Karpas-422 (cell line): ENCODE measurements at regions not wholly inside any gene's neighbourhood (a gene's known extent, or its start where the extent isn't known, plus 50 kb on each side); places are given as distances from the start of the nearest gene placed in this dataset.

ENCODE experiments used
- DNase-seq: peaks from one replicate; pipeline ENCODE4 v3.0.0-alpha.2; 2015
- H2AFZ ChIP-seq: fragments of 200-600 bp; sonication (generic); 2 replicates; pipeline ENCODE4 v1.6.1; 2014; ENCODE audit warnings: antibody characterized with exemption, low read length, mixed read lengths
- H3K27ac ChIP-seq: fragments of 200-600 bp; sonication (generic); 2 replicates; pipeline ENCODE4 v1.5.1; 2014; ENCODE audit warnings: mild to moderate bottlenecking, low read length, moderate library complexity
- H3K27me3 ChIP-seq: fragments of 200-600 bp; sonication (generic); 2 replicates; pipeline ENCODE4 v1.6.1; 2014; ENCODE audit warnings: low read length, mixed read lengths
- H3K36me3 ChIP-seq: fragments of 200-600 bp; sonication (generic); 2 replicates; pipeline ENCODE4 v1.6.1; 2014; ENCODE audit warnings: low read length, mixed read lengths; ENCODE audit not compliant: insufficient read depth
- H3K4me1 ChIP-seq: fragments of 200-600 bp; sonication (generic); 2 replicates; pipeline ENCODE4 v1.6.1; 2014; ENCODE audit warnings: mild to moderate bottlenecking, low read length, mixed read lengths
- H3K4me2 ChIP-seq: fragments of 200-600 bp; sonication (generic); 2 replicates; pipeline ENCODE4 v1.6.1; 2014; ENCODE audit warnings: low read length, low read depth, mild to moderate bottlenecking; ENCODE audit not compliant: poor library complexity, severe bottlenecking
- H3K4me3 ChIP-seq: fragments of 200-600 bp; sonication (generic); 2 replicates; pipeline ENCODE4 v1.5.1; 2014; ENCODE audit warnings: mild to moderate bottlenecking, antibody characterized with exemption, low read length, mixed read lengths
- H3K79me2 ChIP-seq: fragments of 200-600 bp; sonication (generic); 2 replicates; pipeline ENCODE4 v1.6.1; 2014; ENCODE audit warnings: mild to moderate bottlenecking, low read length, mixed read lengths
- H3K9ac ChIP-seq: fragments of 200-600 bp; sonication (generic); 2 replicates; pipeline ENCODE4 v1.6.0; 2014; ENCODE audit warnings: low read length
- H3K9me2 ChIP-seq: fragments of 200-600 bp; sonication (generic), shearing (Covaris generic); replicated peaks from 2 replicates; pipeline ENCODE4 v1.6.0; 2014; ENCODE audit warnings: mild to moderate bottlenecking, low read length, moderate library complexity; ENCODE audit not compliant: insufficient read depth
- H3K9me3 ChIP-seq: fragments of 300-700, 200-600 bp; sonication (generic); 2 replicates; pipeline ENCODE4 v1.6.1; 2014; ENCODE audit warnings: low read length, mixed read lengths
- H4K20me1 ChIP-seq: fragments of 200-600 bp; sonication (generic); 2 replicates; pipeline ENCODE4 v1.6.1; 2014; ENCODE audit warnings: mild to moderate bottlenecking, antibody characterized with exemption, low read length, low read depth; ENCODE audit not compliant: insufficient read depth

- Histone ChIP-seq H3K9me3 (peaks cover 4% of the 10 kb centered on the region), H3K27me3 (no peaks in the 10 kb centered on the region), H3K4me2 (no peak overlapping the region), H3K79me2 (no peaks in the 10 kb centered on the region), H3K4me1 (no peaks in the 10 kb centered on the region), H3K9ac (no peak overlapping the region), H3K27ac (no peak overlapping the region), H2AFZ (no peak overlapping the region), H3K36me3 (no peaks in the 10 kb centered on the region), H3K9me2 (no peaks in the 10 kb centered on the region), H4K20me1 (no peaks in the 10 kb centered on the region), H3K4me3 (no peak overlapping the region)
- no peak for DNase-seq
Measured at GRCh38 chr10:123409884-123410283, 255.7 kb downstream of the BUB3 start.

- Histone ChIP-seq H3K27ac (no peak overlapping the region), H3K9me3 (no peaks in the 10 kb centered on the region), H3K9me2 (no peaks in the 10 kb centered on the region), H3K27me3 (no peaks in the 10 kb centered on the region), H2AFZ (no peak overlapping the region), H3K79me2 (no peaks in the 10 kb centered on the region), H3K4me2 (no peak overlapping the region), H3K4me1 (no peaks in the 10 kb centered on the region), H4K20me1 (no peaks in the 10 kb centered on the region), H3K36me3 (no peaks in the 10 kb centered on the region), H3K9ac (no peak overlapping the region), H3K4me3 (no peak overlapping the region)
- DNase-seq = peak; percentile 65
Measured at GRCh38 chr10:123413353-123413752, 252.8 kb upstream of the GPR26 start.

DNA sequence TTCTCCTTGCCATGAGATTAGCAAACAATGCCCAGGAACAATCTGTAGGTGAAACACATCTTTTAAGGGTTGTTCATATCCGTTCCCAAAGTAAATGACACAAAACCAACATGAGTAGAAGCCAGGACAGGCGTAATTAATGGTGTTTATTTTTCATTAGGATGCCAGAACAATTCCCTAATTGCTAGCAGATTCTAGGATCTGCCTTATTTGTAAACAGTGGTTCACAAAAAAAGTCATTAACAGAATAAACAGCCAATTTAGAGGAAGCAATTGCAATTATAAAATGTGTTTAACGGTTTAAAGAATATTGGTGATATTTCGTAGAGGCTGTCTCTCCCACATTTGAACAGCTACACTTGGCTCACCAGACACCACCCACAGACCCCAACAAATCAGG is 250.6 kb upstream of the GPR26 start:
- Histone ChIP-seq H3K27ac (no peak overlapping the region), H3K9me2 (no peaks in the 10 kb centered on the region), H4K20me1 (no peaks in the 10 kb centered on the region), H2AFZ (no peak overlapping the region), H3K36me3 (no peaks in the 10 kb centered on the region), H3K4me3 (no peak overlapping the region), H3K4me1 (no peaks in the 10 kb centered on the region), H3K9me3 (no peaks in the 10 kb centered on the region), H3K27me3 (no peaks in the 10 kb centered on the region), H3K4me2 (no peak overlapping the region), H3K79me2 (no peaks in the 10 kb centered on the region), H3K9ac (no peak overlapping the region)
- DNase-seq = no peak

DNA sequence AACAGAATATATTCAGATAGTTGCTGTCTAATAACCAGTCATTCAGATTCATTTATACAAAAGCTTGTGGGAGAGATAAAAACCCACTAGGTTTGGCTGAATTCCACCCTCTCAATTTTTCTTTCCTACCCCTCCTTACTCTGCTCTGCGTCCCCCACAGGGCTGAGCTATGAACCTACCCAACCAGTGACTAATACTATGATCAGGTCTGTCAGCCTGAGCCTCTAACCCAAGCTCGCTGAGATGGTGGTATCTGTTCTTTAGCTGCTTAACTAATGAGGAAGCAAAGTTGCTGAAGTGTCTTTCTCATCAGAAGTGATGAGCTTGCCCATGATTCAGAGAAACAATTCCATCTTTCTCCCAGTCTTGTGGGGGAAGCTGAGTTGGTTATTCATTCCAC is 248.7 kb upstream of the GPR26 start:
- no peak overlapping the region for H3K4me2 ChIP-seq
- no peaks in the 10 kb centered on the region for H3K9me3 ChIP-seq
- no peaks in the 10 kb centered on the region for H4K20me1 ChIP-seq
- no peak overlapping the region for H3K4me3 ChIP-seq
- H3K27ac ChIP-seq = no peak overlapping the region
- no peaks in the 10 kb centered on the region for H3K36me3 ChIP-seq
- H3K9ac ChIP-seq = no peak overlapping the region
- H2AFZ ChIP-seq = no peak overlapping the region
- DNase-seq = no peak
- H3K27me3 ChIP-seq = no peaks in the 10 kb centered on the region
- no peaks in the 10 kb centered on the region for H3K79me2 ChIP-seq
- no peaks in the 10 kb centered on the region for H3K9me2 ChIP-seq
- no peaks in the 10 kb centered on the region for H3K4me1 ChIP-seq

DNA sequence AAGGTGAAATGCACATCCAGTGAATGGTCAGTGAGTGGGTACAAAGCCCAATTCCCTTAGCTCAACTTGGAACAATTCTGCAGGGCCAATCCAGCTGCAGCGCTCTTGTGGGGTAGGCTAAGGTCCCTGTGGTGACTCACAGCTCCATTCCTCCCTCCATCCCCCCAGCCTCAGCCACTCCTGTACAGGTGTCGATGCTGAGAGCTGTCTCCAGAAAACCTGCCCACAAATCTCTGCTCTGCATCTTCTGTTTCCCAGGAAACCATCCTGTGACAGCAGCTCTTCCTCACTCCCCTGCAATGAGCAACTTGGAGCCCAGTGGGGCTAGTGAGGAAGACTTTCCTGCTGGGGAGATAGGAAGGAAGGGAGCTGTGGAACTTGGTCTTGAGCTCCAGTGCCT is 244.7 kb upstream of the GPR26 start:
- Histone ChIP-seq H3K9ac (no peak overlapping the region), H3K4me1 (no peaks in the 10 kb centered on the region), H3K9me2 (no peaks in the 10 kb centered on the region), H3K27me3 (no peaks in the 10 kb centered on the region), H3K9me3 (no peaks in the 10 kb centered on the region), H2AFZ (no peak overlapping the region), H3K27ac (no peak overlapping the region), H3K79me2 (no peaks in the 10 kb centered on the region), H4K20me1 (no peaks in the 10 kb centered on the region), H3K4me2 (no peak overlapping the region), H3K36me3 (no peaks in the 10 kb centered on the region), H3K4me3 (no peak overlapping the region)
- no peak for DNase-seq

DNA sequence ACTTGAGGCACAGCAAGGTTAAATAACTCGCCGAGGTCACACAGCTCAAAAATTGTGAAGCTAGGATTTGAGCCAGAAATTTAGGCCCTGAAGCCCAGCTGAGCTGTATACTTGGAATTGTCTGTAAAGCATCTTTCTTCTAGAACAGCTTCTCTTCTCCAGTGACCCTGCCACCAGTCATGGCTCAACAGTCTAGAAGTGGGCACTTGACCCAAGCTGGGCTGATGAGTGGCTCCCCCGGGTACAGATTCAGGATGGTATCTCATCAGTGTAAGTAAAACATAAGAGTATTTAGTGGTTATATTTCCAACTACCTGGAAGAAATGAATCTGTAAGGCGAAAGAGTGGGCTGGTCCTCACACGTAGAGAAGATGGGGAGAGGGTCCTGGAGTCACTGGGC is 243.9 kb upstream of the GPR26 start:
- Histone ChIP-seq H3K9me3 (no peaks in the 10 kb centered on the region), H3K36me3 (no peaks in the 10 kb centered on the region), H3K9me2 (no peaks in the 10 kb centered on the region), H4K20me1 (no peaks in the 10 kb centered on the region), H2AFZ (no peak overlapping the region), H3K4me1 (no peaks in the 10 kb centered on the region), H3K27me3 (no peaks in the 10 kb centered on the region), H3K4me2 (no peak overlapping the region), H3K9ac (no peak overlapping the region), H3K27ac (no peak overlapping the region), H3K4me3 (no peak overlapping the region), H3K79me2 (no peaks in the 10 kb centered on the region)
- no peak for DNase-seq

GRCh38 chr10:123424537-123424936 is 241.6 kb upstream of the GPR26 start:
- no peak overlapping the region for H3K9ac ChIP-seq
- no peak for DNase-seq
- H3K79me2 ChIP-seq = no peaks in the 10 kb centered on the region

DNA sequence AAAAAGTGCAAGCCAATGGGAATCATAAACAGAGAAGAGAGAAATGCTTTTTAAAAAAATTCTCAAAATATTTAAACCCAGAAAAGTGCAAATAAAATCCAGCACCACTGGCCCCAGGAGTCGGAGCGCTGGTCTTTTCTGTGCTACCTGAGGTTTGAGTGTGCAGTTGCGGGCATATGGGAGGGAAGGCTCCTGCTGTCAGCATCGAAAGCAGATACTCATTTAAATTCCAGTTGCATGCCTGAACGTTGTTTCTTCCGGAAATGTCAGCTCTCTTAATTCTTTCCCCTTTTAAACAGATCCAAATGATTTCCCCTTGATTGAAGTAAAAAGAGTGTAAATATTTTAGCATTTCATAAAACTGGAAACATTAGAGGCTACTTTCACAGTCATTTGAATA is 240.5 kb upstream of the GPR26 start:
- no peaks in the 10 kb centered on the region for H3K36me3 ChIP-seq
- H3K9me3 ChIP-seq = no peaks in the 10 kb centered on the region
- H3K9me2 ChIP-seq = no peaks in the 10 kb centered on the region
- no peaks in the 10 kb centered on the region for H3K79me2 ChIP-seq
- H3K4me2 ChIP-seq = no peak overlapping the region
- no peaks in the 10 kb centered on the region for H3K4me1 ChIP-seq
- H2AFZ ChIP-seq = no peak overlapping the region
- H3K27me3 ChIP-seq = no peaks in the 10 kb centered on the region
- H3K9ac ChIP-seq = no peak overlapping the region
- no peak overlapping the region for H3K27ac ChIP-seq
- no peak overlapping the region for H3K4me3 ChIP-seq
- no peaks in the 10 kb centered on the region for H4K20me1 ChIP-seq
- DNase-seq = no peak

More at GRCh38 chr10:123424537-123424936, 241.6 kb upstream of the GPR26 start:
- H3K27me3 ChIP-seq = no peaks in the 10 kb centered on the region
- no peaks in the 10 kb centered on the region for H3K9me2 ChIP-seq
- no peaks in the 10 kb centered on the region for H3K36me3 ChIP-seq
- H3K9me3 ChIP-seq = no peaks in the 10 kb centered on the region
- H3K4me1 ChIP-seq = no peaks in the 10 kb centered on the region
- no peaks in the 10 kb centered on the region for H4K20me1 ChIP-seq
- H3K4me2 ChIP-seq = no peak overlapping the region
- H3K27ac ChIP-seq = no peak overlapping the region
- H3K4me3 ChIP-seq = no peak overlapping the region
- H2AFZ ChIP-seq = no peak overlapping the region

- Histone ChIP-seq H3K36me3 (no peaks in the 10 kb centered on the region), H3K4me1 (no peaks in the 10 kb centered on the region), H4K20me1 (no peaks in the 10 kb centered on the region), H3K79me2 (no peaks in the 10 kb centered on the region), H3K4me3 (no peak overlapping the region), H3K9ac (no peak overlapping the region), H3K4me2 (no peak overlapping the region), H3K9me3 (no peaks in the 10 kb centered on the region), H3K27ac (no peak overlapping the region), H3K27me3 (no peaks in the 10 kb centered on the region), H3K9me2 (no peaks in the 10 kb centered on the region), H2AFZ (no peak overlapping the region)
- DNase-seq = no peak
Measured at GRCh38 chr10:123427165-123427786, 238.9 kb upstream of the GPR26 start.
